Cerebellar nuclear complex (tissue), 1 donor: ENCODE measurements at regions not wholly inside any gene's neighbourhood (a gene's known extent, or its start where the extent isn't known, plus 50 kb on each side); places are given as distances from the start of the nearest gene placed in this dataset.
"Not testable (repeated sequence)": the region's sequence is repeated elsewhere in the genome, so short reads cannot be mapped to it uniquely, and the experiment has no call there.

Experiments
- DNase-seq, 2 experiments: peaks; one replicate each; lab custom pipeline; 2025; lab: John Stamatoyannopoulos, UW

GRCh38 chr17:68141050-68141449 is 105.5 kb downstream of the KPNA2 start:
- DNase-seq: no peak

- no peak for DNase-seq
Measured at GRCh38 chr17:68142595-68142994, 105.2 kb upstream of the AMZ2 start.

DNA sequence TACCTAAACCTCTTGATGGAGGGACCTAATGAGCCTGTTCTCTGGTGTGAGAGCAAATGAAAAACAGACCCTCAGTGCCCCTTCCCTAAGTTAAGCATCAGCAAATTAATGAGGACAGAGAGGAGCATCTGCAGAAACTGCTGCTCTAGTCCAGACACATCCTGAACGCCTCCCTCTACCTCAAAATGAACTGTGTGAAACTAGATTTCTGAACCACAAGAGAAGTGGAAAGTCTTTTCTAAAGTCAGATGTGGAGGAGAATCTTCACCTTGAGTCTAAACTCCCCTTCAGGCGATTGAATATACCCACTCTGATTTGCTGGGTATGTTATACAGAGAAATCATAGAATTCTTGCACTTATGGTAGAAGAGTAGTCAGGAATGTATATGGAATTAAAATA is 104.4 kb upstream of the AMZ2 start:
- no peak for DNase-seq

DNA sequence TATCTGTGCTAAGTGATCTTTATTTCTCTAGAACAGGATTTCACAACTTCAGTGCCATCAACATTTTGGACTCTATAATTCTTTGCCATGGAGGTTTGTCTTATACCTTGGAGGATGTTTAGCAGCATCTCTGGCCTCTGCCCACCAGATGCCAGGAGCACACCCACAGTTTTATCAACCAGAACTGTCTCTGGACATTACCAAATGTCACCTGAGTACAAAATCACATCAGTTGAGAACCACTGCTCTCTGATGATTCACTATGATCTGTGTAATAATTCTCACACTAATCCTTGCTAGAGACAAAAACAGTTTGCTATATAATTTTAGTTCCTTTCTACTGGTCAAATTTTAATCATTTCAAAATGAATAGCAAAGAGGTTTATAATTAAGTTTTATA is 102.8 kb upstream of the AMZ2 start:
- no peak for DNase-seq

DNA sequence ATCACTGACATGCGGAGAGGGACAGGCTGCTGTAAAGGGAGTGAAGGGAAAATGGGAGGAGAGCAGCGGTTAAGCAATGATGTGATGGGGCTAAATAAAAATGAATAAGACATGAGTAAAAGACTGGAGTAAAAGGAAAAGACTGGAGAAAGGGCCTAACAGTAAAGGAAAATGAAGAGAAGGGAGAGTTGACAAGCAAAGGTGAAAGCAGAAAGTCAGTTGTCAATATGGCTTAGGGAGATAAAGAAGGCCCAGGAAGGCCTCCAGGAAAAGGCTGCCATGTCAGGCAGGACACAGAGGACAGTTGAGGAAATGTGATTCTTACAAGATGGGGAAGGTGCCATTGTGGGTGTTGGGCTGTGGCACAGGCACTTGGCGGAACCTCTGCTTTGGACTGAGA is 98.9 kb upstream of the AMZ2 start:
- no peak for DNase-seq

GRCh38 chr17:68152161-68152571 is 95.7 kb upstream of the AMZ2 start:
- DNase-seq: no peak

- DNase-seq: no peak
Measured at GRCh38 chr17:68155692-68156091, 92.2 kb upstream of the AMZ2 start.

- DNase-seq: no peak
Measured at GRCh38 chr17:68161644-68162428, 86.0 kb upstream of the AMZ2 start.

DNA sequence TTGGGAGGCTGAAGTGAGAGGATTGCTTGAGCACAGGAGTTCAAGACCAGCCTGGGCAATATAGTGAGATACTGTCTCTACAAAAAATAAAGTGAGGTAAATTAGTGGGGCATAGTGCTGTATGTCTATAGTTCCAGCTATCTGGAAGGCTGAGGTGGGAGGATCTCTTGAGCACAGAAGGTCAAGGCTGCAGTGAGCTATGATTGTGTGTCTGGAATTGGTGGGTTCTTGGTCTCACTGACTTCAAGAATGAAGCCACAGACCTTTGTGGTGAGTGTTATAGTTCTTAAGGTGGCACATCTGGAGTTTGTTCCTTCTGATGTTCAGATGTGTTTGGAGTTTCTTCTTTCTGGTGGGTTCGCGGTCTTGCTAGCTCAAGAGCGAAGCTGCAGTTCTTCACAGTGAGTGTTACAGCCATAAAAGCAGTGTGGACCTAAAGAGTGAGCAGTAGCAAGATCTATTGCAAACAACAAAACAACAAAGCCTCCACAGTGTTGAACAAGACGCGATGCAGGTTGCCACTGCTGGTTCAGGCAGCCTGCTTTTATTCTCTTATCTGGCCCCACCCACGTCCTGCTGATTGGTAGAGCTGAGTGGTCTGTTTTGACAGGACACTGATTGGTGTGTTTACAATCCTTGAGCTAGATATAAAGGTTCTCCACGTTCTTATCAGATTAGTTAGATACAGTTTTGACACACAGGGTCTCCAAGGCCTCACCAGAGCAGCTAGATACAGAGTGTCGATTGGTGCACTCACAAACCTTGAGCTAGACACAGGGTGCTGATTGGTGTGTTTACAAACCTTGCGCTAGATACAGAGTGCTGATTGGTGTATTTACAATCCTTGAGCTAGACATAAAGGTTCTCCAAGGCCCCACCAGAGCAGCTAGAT is 79.3 kb upstream of the AMZ2 start:
- DNase-seq: not testable (repeated sequence)

DNA sequence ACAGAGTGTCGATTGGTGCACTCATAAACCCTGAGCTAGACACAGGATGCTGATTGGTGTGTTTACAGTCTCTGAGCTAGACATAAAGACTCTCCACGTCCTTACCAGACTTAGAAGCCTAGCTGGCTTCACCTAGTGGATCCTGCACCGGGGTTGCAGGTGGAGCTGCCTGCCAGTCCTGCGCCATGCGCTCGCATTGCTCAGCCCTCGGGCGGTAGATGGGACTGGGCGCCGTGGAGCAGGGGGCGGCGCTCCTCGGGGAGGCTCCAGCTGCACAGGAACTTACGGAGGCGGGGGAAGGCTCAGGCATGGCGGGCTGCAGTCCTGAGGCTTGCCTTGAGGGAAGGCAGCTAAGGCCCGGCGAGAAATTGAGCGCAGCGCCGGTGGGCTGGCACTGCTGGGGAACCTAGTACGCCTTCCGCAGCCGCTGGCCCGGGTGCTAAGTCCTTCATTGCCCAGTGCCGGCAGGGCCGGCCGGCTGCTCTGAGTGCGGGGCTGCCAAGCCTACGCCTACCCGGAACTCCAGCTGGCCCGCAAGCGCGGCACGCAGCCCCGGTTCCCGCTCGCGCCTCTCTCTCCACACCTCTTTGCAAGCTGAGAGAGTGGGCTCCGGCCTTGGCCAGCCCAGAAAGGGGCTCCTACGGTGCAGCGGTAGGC is 78.5 kb upstream of the AMZ2 start:
- not testable (repeated sequence) for DNase-seq

DNA sequence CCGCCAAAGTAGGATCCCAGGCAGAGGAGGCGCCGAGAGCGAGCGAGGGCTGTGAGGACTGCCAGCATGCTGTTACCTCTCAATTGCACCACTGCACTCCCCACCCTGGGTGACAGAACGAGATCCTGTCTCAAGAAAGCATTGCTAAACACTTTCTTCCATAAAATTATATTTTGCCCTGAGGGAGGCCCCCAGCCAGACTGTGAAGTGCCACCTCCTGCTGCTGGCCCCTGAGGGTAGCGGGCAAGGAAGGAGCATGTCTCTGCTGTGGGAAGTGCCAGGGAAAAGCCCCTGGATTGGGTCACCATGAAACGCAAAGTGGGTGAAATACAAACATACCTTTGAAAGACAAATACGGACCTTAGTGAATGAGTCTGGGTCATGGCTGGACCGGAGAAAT is 78.0 kb upstream of the AMZ2 start:
- no peak for DNase-seq

GRCh38 chr17:68170246-68170645 is 77.6 kb upstream of the AMZ2 start:
- no peak for DNase-seq

- DNase-seq: peak in 1 of 2 experiments; percentile 48
Measured at GRCh38 chr17:68172461-68172954, 75.3 kb upstream of the AMZ2 start.

- no peak for DNase-seq
Measured at GRCh38 chr17:68175416-68175815, 72.4 kb upstream of the AMZ2 start.

DNA sequence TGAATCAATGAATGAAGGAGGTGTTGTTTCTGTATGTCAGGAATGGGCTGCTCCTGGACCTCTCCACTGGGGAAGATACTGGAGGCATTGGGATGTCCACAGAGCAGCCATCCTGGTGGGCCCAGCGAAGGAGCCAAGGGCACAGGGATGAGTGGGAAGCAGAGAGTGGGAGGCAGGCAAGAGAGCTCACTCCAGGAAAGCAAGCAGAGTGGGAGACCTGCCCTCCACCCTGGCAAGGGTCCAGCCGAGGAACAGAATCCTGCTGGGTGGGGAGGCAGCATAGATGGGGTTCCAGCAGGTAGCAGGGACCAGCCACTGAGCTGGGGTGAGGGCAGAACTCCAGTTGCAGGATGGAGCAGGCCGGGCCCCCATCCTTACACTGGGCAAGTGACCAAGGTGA is 71.9 kb upstream of the AMZ2 start:
- no peak for DNase-seq

GRCh38 chr17:68176718-68177117 is 71.1 kb upstream of the AMZ2 start:
- no peak for DNase-seq

DNA sequence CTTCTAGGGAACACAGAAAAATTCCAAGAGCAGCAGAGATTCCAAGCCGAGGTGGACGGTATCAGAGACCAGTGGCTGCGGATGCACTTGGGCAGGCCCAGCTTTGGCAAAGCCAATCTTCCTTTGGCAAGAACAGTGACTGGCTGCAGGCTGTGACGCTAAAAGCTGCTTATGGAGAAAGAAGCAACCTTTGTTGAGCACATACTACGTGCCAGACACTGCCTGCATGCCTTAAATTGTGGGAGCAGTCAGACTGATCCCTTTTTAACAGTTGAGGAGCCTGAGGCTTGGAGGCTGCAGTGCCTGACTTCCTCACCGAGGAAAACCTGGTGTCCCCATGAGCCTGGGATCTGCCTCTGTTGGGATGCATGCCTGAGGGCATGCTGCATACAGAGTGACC is 69.0 kb upstream of the AMZ2 start:
- no peak for DNase-seq

- no peak for DNase-seq
Measured at GRCh38 chr17:68179236-68179925, 68.5 kb upstream of the AMZ2 start.

DNA sequence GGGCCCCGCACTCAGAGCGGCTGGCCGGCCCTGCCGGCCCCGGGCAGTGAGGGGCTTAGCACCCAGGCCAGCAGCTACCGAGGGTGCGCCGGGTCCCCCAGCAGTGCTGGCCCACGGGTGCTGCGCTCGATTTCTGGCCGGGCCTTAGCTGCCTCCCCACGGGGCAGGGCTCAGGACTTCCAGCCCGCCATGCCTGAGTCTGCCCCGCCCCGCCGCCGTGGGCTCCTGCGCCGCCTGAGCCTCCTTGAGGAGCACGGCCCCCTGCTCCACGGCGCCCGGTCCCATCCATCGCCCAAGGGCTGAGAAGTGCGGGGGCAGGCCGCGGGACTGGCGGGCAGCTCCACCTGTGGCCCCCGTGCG is 67.9 kb upstream of the AMZ2 start:
- no peak for DNase-seq

- no peak for DNase-seq
Measured at GRCh38 chr17:68182011-68182306, 65.9 kb upstream of the AMZ2 start.

DNA sequence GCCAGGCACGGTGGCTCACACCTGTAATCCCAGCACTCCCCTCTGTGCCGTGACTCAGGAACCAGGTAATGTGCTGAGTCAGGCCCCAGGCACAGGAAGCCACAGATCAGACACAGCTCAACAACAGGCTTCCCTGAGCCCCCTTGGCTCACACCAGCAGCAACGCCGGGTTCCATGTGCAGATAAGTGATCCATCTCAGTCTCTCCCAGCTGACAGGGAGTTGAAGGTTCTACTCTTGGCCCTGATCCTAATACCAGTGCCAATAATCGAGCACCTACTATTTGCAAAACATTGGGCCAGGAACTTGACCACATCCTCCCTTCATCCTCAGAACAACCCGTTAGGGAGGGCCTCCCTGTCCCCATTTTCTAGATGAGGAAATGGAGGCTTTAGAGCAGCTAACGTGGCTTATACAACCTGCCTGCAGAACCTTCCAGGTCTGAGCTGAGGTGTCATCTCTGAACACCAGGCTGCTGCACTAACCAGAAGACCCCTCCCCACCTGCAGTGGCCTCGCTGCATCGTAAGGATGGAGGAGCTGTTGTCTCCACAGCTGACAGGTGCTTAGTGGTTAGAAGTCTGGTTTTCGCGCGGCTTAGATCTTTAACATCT is 64.8 kb upstream of the AMZ2 start:
- no peak for DNase-seq

GRCh38 chr17:68184141-68184571 is 63.7 kb upstream of the AMZ2 start:
- DNase-seq: no peak
